Keratinocyte (primary cell): ENCODE measurements at regions not wholly inside any gene's neighbourhood (a gene's known extent, or its start where the extent isn't known, plus 50 kb on each side); places are given as distances from the start of the nearest gene placed in this dataset.

ENCODE experiments used
- DNase-seq: peaks from one replicate; pipeline ENCODE4 v3.0.0-alpha.2; 2011; ENCODE audit warnings: low read depth, missing footprints, low spot score
- FAIRE-seq: peaks from 2 replicates; lab custom pipeline; 2011; peaks lifted over from hg19 to GRCh38; lab: Jason Lieb, UNC
- H2AFZ ChIP-seq: 2 replicates; pipeline ENCODE4 v1.6.0; 2012; ENCODE audit warnings: low read length, control low read depth, inconsistent platforms; ENCODE audit not compliant: control insufficient read depth
- H3K27ac ChIP-seq: 2 replicates; pipeline ENCODE4 v1.5.1; 2011; ENCODE audit warnings: low read length; ENCODE audit not compliant: control insufficient read depth, insufficient read depth
- H3K27me3 ChIP-seq: 3 replicates; pipeline ENCODE4 v1.6.0; 2011; ENCODE audit warnings: low read length; ENCODE audit not compliant: control insufficient read depth, insufficient read depth; ENCODE audit errors: extremely low read depth
- H3K36me3 ChIP-seq, 2 experiments: 2 replicates in 1 of 2; 3 replicates in 1 of 2; pipeline ENCODE4 v1.5.1; 2011; ENCODE audit warnings: low read length in 2 of 2, mild to moderate bottlenecking in 1 of 2; ENCODE audit not compliant: control insufficient read depth in 2 of 2, insufficient read depth in 2 of 2; ENCODE audit errors: extremely low read depth in 1 of 2
- H3K4me1 ChIP-seq: 3 replicates; pipeline ENCODE4 v1.5.1; 2011; ENCODE audit warnings: low read length; ENCODE audit not compliant: control insufficient read depth, insufficient read depth; ENCODE audit errors: extremely low read depth
- H3K4me2 ChIP-seq: 3 replicates; pipeline ENCODE4 v1.6.0; 2011; ENCODE audit warnings: low read depth, low read length; ENCODE audit not compliant: control insufficient read depth, insufficient read depth; ENCODE audit errors: extremely low read depth
- H3K4me3 ChIP-seq, 3 experiments: fragments of 200-600 bp in 1 of 3; sonication (generic) in 1 of 3; 2 replicates in 2 of 3; 3 replicates in 1 of 3; pipeline ENCODE4 v1.5.1; 2011 to 2016; ENCODE audit warnings: low read length in 3 of 3, mild to moderate bottlenecking in 3 of 3, control low read depth in 2 of 3, inconsistent platforms in 1 of 3, low read depth in 1 of 3, mixed read lengths in 1 of 3, mixed run types in 1 of 3, moderate library complexity in 1 of 3; ENCODE audit not compliant: control insufficient read depth in 2 of 3, insufficient read depth in 2 of 3; ENCODE audit errors: extremely low read depth in 1 of 3
- H3K79me2 ChIP-seq: 2 replicates; pipeline ENCODE4 v1.6.0; 2012; ENCODE audit warnings: low read length; ENCODE audit not compliant: control insufficient read depth, insufficient read depth
- H3K9ac ChIP-seq: 3 replicates; pipeline ENCODE4 v1.6.0; 2011; ENCODE audit warnings: low read length; ENCODE audit not compliant: control insufficient read depth, insufficient read depth; ENCODE audit errors: extremely low read depth
- H3K9me1 ChIP-seq: 3 replicates; pipeline ENCODE4 v1.6.0; 2011; ENCODE audit warnings: low read length; ENCODE audit not compliant: control insufficient read depth, insufficient read depth; ENCODE audit errors: extremely low read depth
- H3K9me3 ChIP-seq: 2 replicates; pipeline ENCODE4 v1.5.1; 2012; ENCODE audit warnings: low read depth, low read length; ENCODE audit not compliant: control insufficient read depth
- H4K20me1 ChIP-seq: 3 replicates; pipeline ENCODE4 v1.6.0; 2011; ENCODE audit warnings: low read length; ENCODE audit not compliant: control insufficient read depth, insufficient read depth; ENCODE audit errors: extremely low read depth
- EZH2 ChIP-seq: IDR thresholded peaks from one replicate; pipeline ENCODE4 v1.6.1; 2012; ENCODE audit warnings: inconsistent platforms, mild to moderate bottlenecking, low read length, moderate library complexity
- dilution Hi-C: fragments of 300-500 bp; cut with MboI; formaldehyde crosslinking; loops from one replicate; pipeline ENCODE4 v1.7.0; 2020; ENCODE audit warnings: low sequenced_read_pairs; ENCODE audit not compliant: extremely low pct_ligation_motif_present
- TF ChIP-seq, protein P1 (sequence below), 3 experiments: IDR thresholded peaks in 1 of 3; conservative IDR thresholded peaks in 1 of 3; optimal IDR thresholded peaks in 1 of 3; 2 replicates in 2 of 3; 3 replicates in 1 of 3; pipeline versions ENCODE3 to v1.5.1; 2011; ENCODE audit warnings: low read length in 3 of 3, mild to moderate bottlenecking in 3 of 3, moderate library complexity in 2 of 3, control low read depth in 1 of 3, inconsistent platforms in 1 of 3; ENCODE audit not compliant: insufficient read depth in 2 of 3; ENCODE audit errors: extremely low read depth in 1 of 3

DNA sequence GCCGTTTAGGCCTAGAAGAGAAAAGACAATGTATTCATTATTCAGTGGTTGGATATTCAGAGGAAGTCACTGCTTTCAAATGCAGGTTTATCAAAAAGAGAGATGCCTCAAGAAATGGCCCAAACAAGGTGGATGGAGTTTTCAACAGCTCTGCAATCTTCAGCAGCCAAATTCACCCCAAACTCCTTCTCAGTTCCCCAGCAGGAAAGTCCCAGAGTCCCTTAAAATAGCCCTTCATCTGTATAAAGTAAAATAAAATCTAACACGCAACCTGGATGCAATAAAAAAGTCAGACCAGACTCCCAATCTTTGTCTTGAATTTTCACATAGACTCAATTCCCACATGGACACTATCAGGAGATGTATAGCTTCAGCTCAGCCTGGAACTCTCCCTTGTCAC is 101.6 kb upstream of the SPATA12 start:
- H3K4me2 ChIP-seq, result no peak overlapping the region
- H3K4me3 ChIP-seq, result no peak overlapping the region
- no peak overlapping the region for H3K27ac ChIP-seq
- no peaks in the 10 kb centered on the region for H3K9me1 ChIP-seq
- dilution Hi-C loops, result no loop called here
- DNase-seq, result no peak
- H3K36me3 ChIP-seq, result no peaks in the 10 kb centered on the region
- TF ChIP-seq, protein P1, sequence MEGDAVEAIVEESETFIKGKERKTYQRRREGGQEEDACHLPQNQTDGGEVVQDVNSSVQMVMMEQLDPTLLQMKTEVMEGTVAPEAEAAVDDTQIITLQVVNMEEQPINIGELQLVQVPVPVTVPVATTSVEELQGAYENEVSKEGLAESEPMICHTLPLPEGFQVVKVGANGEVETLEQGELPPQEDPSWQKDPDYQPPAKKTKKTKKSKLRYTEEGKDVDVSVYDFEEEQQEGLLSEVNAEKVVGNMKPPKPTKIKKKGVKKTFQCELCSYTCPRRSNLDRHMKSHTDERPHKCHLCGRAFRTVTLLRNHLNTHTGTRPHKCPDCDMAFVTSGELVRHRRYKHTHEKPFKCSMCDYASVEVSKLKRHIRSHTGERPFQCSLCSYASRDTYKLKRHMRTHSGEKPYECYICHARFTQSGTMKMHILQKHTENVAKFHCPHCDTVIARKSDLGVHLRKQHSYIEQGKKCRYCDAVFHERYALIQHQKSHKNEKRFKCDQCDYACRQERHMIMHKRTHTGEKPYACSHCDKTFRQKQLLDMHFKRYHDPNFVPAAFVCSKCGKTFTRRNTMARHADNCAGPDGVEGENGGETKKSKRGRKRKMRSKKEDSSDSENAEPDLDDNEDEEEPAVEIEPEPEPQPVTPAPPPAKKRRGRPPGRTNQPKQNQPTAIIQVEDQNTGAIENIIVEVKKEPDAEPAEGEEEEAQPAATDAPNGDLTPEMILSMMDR (optimal IDR thresholded peaks at IDR 0.05 in 1 of 3, IDR thresholded peaks at IDR 0.05 in 1 of 3, conservative IDR thresholded peaks at IDR 0.05 in 1 of 3; ENCODE audit: extremely low read depth in 1 of 3, insufficient read depth in 2 of 3, low read length in 3 of 3), result no peak
- no peak for TF ChIP-seq EZH2
- H3K27me3 ChIP-seq, result no peaks in the 10 kb centered on the region
- H3K4me1 ChIP-seq, result no peaks in the 10 kb centered on the region
- no peaks in the 10 kb centered on the region for H3K79me2 ChIP-seq
- no peak overlapping the region for H3K9ac ChIP-seq
- no peak overlapping the region for H2AFZ ChIP-seq
- no peak for FAIRE-seq
- H3K9me3 ChIP-seq, result no peaks in the 10 kb centered on the region
- H4K20me1 ChIP-seq, result no peaks in the 10 kb centered on the region

DNA sequence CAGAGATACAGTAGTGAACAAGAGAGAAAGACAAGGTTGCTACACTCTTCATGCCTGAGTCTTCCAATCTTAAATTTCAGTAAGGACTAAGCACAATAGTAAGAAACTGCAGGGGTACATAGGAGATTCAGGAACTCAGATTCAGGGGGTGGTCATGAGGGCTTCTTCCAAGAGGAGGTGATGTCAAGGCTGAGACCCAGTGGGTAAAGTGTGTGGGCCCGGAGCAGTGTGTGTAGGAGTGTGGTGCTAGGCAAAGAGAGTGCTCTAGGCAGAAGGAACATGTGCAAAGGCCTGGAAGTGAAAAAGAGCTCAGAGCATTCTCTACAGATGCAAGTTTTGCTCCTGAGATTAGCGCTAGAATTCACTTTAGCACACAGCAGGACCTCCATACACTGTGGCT is 102.9 kb upstream of the SPATA12 start:
- Histone ChIP-seq H3K4me3 (no peak overlapping the region), H3K79me2 (no peaks in the 10 kb centered on the region), H2AFZ (no peak overlapping the region), H3K4me2 (no peak overlapping the region), H3K36me3 (peaks cover 0 to 2% of the 10 kb centered on the region in 2 experiments), H3K4me1 (no peaks in the 10 kb centered on the region), H3K27ac (no peak overlapping the region), H3K9ac (no peak overlapping the region), H4K20me1 (no peaks in the 10 kb centered on the region), H3K9me1 (no peaks in the 10 kb centered on the region), H3K27me3 (no peaks in the 10 kb centered on the region), H3K9me3 (no peaks in the 10 kb centered on the region)
- no peak for FAIRE-seq
- DNase-seq, result no peak
- TF ChIP-seq EZH2, result no peak
- TF ChIP-seq, protein P1 (optimal IDR thresholded peaks at IDR 0.05 in 1 of 3, IDR thresholded peaks at IDR 0.05 in 1 of 3, conservative IDR thresholded peaks at IDR 0.05 in 1 of 3; ENCODE audit: extremely low read depth in 1 of 3, insufficient read depth in 2 of 3, low read length in 3 of 3), result no peak
- dilution Hi-C loops, result no loop called here
